SJSA1 (cell line): ENCODE measurements at regions not wholly inside any gene's neighbourhood (a gene's known extent, or its start where the extent isn't known, plus 50 kb on each side); places are given as distances from the start of the nearest gene placed in this dataset.

Experiments
- DNase-seq, 2 experiments: peaks; one replicate each; pipeline ENCODE4 v3.0.0-alpha.2; 2015 to 2020; ENCODE audit warnings: low spot score in 2 of 2, low read depth in 1 of 2
- H3K27ac ChIP-seq: fragments of 250-450 bp; sonication (Bioruptor Pico); 2 replicates; pipeline ENCODE4 v1.5.1; 2020; ENCODE audit warnings: mild to moderate bottlenecking, moderate library complexity
- H3K27me3 ChIP-seq: fragments of 250-450 bp; sonication (Bioruptor Pico); replicated peaks from 2 replicates; pipeline ENCODE4 v1.5.1; 2020; ENCODE audit warnings: mild to moderate bottlenecking, moderate library complexity
- H3K36me3 ChIP-seq: fragments of 250-450 bp; sonication (Bioruptor Pico); 2 replicates; pipeline ENCODE4 v1.5.1; 2020; ENCODE audit warnings: mild to moderate bottlenecking
- H3K4me1 ChIP-seq: fragments of 250-450 bp; sonication (Bioruptor Pico); replicated peaks from 2 replicates; pipeline ENCODE4 v1.6.1; 2021; ENCODE audit warnings: mild to moderate bottlenecking
- H3K4me3 ChIP-seq: fragments of 250-450 bp; sonication (Bioruptor Pico); 2 replicates; pipeline ENCODE4 v1.5.1; 2020; ENCODE audit warnings: mild to moderate bottlenecking
- H3K9me3 ChIP-seq: fragments of 250-450 bp; sonication (Bioruptor Pico); replicated peaks from 2 replicates; pipeline ENCODE4 v1.5.1; 2020; ENCODE audit warnings: mild to moderate bottlenecking

DNA sequence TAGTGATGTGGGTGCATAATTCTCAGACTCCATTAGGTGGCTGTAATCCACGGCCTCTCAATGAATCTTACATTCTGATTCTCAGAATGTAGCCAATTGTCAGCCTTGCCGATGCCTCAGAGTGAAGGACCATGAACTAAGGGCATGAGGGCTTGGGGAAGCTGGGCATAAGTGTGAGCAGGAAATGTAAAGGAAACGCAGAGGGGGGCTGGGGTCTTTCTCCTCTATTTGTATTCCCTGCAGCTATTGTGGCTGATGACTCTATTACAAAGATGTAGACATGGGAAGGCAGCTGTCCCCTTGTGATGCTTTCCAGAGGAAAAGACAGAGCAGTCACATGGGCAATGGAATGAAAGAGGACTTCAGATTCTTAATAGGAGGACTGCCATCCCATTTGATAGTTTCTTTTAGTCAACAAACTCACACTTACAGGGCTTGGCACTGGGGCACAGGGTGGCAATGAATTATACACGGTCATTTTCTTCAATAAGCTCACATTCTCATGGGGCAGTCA is 353.2 kb upstream of the PKDCC start:
- Histone ChIP-seq H3K4me1 (no peaks in the 10 kb centered on the region), H3K36me3 (no peaks in the 10 kb centered on the region), H3K9me3 (no peaks in the 10 kb centered on the region), H3K4me3 (no peak overlapping the region), H3K27me3 (peaks cover 9% of the 10 kb centered on the region), H3K27ac (no peak overlapping the region)
- no peak for DNase-seq

GRCh38 chr2:41695198-41696113 is 352.4 kb upstream of the PKDCC start:
- Histone ChIP-seq H3K36me3 (no peaks in the 10 kb centered on the region), H3K9me3 (no peaks in the 10 kb centered on the region)

GRCh38 chr2:41697389-41697788 is 350.4 kb upstream of the PKDCC start:
- no peak overlapping the region for H3K4me3 ChIP-seq
- no peaks in the 10 kb centered on the region for H3K9me3 ChIP-seq
- H3K4me1 ChIP-seq, result no peaks in the 10 kb centered on the region
- peaks cover 14% of the 10 kb centered on the region for H3K27me3 ChIP-seq
- H3K27ac ChIP-seq, result no peak overlapping the region
- no peak for DNase-seq
- no peaks in the 10 kb centered on the region for H3K36me3 ChIP-seq

More at GRCh38 chr2:41695198-41696113, 352.4 kb upstream of the PKDCC start:
- peaks cover 9% of the 10 kb centered on the region for H3K27me3 ChIP-seq
- H3K4me3 ChIP-seq, result no peak overlapping the region
- H3K27ac ChIP-seq, result no peak overlapping the region
- H3K4me1 ChIP-seq, result no peaks in the 10 kb centered on the region
- DNase-seq, result no peak

GRCh38 chr2:41698678-41699422 is 349.0 kb upstream of the PKDCC start:
- no peak for DNase-seq
- H3K4me1 ChIP-seq, result no peaks in the 10 kb centered on the region
- no peak overlapping the region for H3K4me3 ChIP-seq
- no peak overlapping the region for H3K27ac ChIP-seq
- no peaks in the 10 kb centered on the region for H3K9me3 ChIP-seq
- no peaks in the 10 kb centered on the region for H3K36me3 ChIP-seq
- peaks cover 14% of the 10 kb centered on the region for H3K27me3 ChIP-seq

- H3K27me3 ChIP-seq, result peaks cover 14% of the 10 kb centered on the region
- H3K4me1 ChIP-seq, result no peaks in the 10 kb centered on the region
- H3K27ac ChIP-seq, result no peak overlapping the region
- DNase-seq, result no peak
- H3K4me3 ChIP-seq, result no peak overlapping the region
- no peaks in the 10 kb centered on the region for H3K36me3 ChIP-seq
- H3K9me3 ChIP-seq, result no peaks in the 10 kb centered on the region
Observed at GRCh38 chr2:41701231-41701630, 346.6 kb upstream of the PKDCC start.

DNA sequence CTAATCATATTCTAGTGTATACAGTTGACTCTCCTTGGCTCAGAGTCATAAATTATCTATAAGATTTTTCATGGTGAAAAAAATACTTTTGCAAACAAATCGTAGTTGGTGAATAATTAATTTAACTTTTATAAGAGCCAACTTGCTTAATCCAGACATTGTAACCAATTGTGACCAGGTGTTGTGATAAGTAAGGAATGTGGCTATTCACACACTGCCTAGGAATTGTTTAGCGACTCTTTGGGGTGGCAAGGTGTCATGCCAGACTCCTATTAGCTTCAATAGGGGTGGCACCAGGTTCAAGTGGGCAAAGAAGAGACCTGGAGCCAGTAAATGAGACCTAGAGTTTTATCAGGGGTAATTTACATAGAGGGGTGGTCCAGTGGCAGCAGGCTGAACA is 344.7 kb upstream of the PKDCC start:
- Histone ChIP-seq H3K27ac (no peak overlapping the region), H3K4me1 (no peaks in the 10 kb centered on the region), H3K9me3 (no peaks in the 10 kb centered on the region), H3K36me3 (no peaks in the 10 kb centered on the region), H3K27me3 (peaks cover 13% of the 10 kb centered on the region), H3K4me3 (no peak overlapping the region)
- no peak for DNase-seq

DNA sequence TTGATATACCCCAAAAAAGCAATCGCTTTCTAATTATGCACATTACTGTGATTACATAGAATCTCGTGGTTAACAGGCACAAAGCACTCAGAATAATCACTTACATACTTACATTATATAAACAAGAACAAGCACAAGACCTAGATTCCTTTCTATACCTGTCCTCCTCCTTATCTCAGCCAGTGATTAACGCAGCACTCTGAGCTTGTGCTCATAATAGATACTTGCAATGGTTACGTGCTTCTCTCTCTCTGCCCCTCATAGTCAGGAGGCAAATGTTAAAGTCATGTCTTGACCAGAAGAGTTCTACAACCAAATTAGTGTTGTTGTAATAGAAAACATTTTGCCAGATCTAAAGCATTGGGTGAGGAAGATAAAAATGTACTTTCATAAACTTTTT is 342.2 kb upstream of the PKDCC start:
- Histone ChIP-seq H3K27ac (no peak overlapping the region), H3K9me3 (no peaks in the 10 kb centered on the region), H3K27me3 (peaks cover 4% of the 10 kb centered on the region; the same call in 1 of the 2 replicates), H3K36me3 (no peaks in the 10 kb centered on the region), H3K4me3 (no peak overlapping the region), H3K4me1 (peaks cover 4% of the 10 kb centered on the region; the same call in 1 of the 2 replicates)
- DNase-seq, result no peak

GRCh38 chr2:41706286-41706685 is 341.5 kb upstream of the PKDCC start:
- Histone ChIP-seq H3K27me3 (no peaks in the 10 kb centered on the region), H3K27ac (no peak overlapping the region), H3K36me3 (no peaks in the 10 kb centered on the region), H3K4me3 (no peak overlapping the region), H3K9me3 (no peaks in the 10 kb centered on the region), H3K4me1 (peaks cover 5% of the 10 kb centered on the region; the same call in 1 of the 2 replicates)
- DNase-seq, result no peak

DNA sequence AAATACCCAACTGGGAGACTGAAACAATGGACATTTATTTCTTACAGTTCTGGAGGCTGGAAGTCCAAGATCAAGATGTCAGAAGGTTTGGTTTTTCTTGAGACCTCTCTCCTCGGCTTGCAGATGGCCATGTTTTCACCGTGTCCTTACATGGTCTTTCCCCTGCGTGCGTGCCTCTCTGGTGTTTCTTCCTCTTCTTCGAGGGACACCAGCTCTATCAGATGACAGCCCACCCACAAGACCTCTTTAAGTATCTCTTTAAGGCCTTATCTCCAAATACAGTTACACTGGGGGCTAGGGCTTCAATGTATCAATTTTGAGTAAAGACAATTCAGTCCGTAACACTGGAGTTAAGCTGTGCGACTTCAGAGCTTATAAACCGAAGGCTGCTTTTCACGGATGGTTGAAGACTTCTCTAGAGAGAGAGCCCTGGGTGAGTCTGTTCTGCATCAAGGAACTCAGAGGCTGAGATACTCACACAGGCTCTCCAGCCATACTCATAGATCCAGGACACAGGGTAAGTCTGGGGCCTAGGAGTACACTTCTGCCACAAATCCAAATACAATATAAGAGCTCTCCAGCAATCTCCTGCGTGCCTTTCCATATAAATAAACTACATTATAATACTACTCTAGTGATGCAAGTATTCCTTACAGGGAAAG is 339.9 kb upstream of the PKDCC start:
- Histone ChIP-seq H3K27me3 (no peaks in the 10 kb centered on the region), H3K4me1 (peaks cover 5% of the 10 kb centered on the region; the same call in 1 of the 2 replicates), H3K4me3 (no peak overlapping the region), H3K9me3 (no peaks in the 10 kb centered on the region), H3K27ac (no peak overlapping the region), H3K36me3 (no peaks in the 10 kb centered on the region)
- DNase-seq, result no peak

DNA sequence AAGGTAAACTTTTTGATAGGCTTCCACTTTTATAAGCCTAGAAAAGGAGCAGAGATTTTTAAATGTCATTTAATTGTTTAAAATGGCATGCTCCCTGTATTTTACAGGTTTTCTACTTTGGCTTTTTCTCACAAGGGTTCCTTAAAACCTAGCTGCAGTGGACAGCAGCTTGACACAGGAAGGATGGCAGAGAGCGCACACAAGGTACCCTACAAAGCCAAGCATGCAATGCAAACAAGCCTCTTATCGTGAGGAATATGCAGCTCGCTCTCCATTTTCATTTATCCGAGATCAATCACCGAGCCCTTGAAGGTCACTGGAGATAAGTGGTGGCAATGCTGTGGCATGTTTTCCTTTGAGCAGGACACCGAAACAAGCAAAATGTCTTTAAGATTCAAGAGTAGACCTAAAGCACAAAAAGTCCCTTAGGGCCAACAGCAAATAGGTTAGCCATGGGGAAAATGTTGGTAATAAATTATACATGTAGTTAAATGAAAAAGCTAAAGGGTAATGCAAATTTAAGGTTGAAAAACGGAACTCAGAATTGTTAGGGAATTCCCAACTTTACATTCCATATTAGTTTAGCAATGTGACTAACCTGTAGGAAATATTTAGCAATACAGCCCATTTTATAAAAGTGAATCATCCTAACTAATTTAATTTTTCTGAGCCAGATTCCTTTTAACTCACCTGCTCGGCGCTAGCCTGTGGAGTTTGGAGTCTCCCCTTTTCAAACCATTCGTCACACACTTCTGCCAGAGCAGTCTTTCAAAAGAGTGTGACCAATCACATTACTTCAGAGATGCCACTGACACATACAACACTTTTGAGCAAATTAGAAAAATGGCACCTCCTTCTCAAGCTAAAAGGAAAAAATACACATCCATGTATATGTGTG is 337.9 kb upstream of the PKDCC start:
- H3K9me3 ChIP-seq, result no peaks in the 10 kb centered on the region
- H3K4me1 ChIP-seq, result peaks cover 5% of the 10 kb centered on the region; the same call in 1 of the 2 replicates
- H3K36me3 ChIP-seq, result no peaks in the 10 kb centered on the region
- DNase-seq, result no peak
- no peak overlapping the region for H3K27ac ChIP-seq
- H3K27me3 ChIP-seq, result no peaks in the 10 kb centered on the region
- no peak overlapping the region for H3K4me3 ChIP-seq

DNA sequence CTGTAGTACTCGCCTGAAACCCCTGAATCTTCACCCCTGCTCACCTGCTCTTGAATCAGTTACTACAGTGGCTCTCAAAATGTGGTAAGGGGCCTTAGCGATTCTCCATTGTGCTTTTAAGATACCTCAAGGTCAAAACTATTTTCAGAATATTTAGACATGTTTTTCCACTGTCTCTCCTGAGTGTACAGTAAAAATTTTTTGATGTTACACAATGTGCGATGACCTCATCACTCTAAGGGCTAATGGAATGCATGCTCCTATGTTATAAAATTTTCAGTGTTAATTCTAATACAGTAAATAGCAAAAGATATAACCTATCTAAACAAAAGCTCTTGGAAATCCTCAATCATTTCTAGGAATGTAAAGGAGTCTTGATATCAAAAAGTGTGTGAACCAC is 336.9 kb upstream of the PKDCC start:
- no peaks in the 10 kb centered on the region for H3K36me3 ChIP-seq

DNA sequence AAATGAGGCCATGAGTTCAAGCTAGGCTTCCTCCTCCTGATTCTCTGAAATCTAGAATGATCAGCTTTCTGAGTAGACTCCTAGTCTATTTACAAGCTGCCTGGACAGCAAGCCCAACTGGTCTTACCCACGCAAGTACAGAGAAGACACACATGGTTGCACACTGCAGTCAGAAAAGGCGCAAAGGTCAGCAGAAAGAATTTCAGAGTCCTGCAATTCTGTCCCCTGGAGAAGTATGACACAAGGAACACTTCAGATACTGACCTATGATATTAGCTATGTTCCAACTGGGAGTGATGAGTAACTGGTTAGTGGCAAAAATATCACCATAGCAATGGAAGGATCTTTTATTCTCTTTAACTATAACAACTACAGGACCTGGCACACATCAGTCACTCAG is 336.1 kb upstream of the PKDCC start:
- Histone ChIP-seq H3K36me3 (no peaks in the 10 kb centered on the region), H3K9me3 (no peaks in the 10 kb centered on the region), H3K4me3 (no peak overlapping the region), H3K27ac (no peak overlapping the region), H3K4me1 (peaks cover 5% of the 10 kb centered on the region; the same call in 1 of the 2 replicates), H3K27me3 (no peaks in the 10 kb centered on the region)
- no peak for DNase-seq

More for the DNA sequence above, 336.9 kb upstream of the PKDCC start:
- no peak overlapping the region for H3K27ac ChIP-seq
- no peak for DNase-seq
- peaks cover 5% of the 10 kb centered on the region; the same call in 1 of the 2 replicates for H3K4me1 ChIP-seq
- no peaks in the 10 kb centered on the region for H3K9me3 ChIP-seq
- no peaks in the 10 kb centered on the region for H3K27me3 ChIP-seq
- H3K4me3 ChIP-seq, result no peak overlapping the region

- H3K27me3 ChIP-seq, result no peaks in the 10 kb centered on the region
- no peak overlapping the region for H3K4me3 ChIP-seq
- DNase-seq, result no peak
- H3K36me3 ChIP-seq, result no peaks in the 10 kb centered on the region
- H3K4me1 ChIP-seq, result peaks cover 10% of the 10 kb centered on the region
- H3K27ac ChIP-seq, result no peak overlapping the region
- no peaks in the 10 kb centered on the region for H3K9me3 ChIP-seq
Observed at GRCh38 chr2:41716497-41716896, 331.3 kb upstream of the PKDCC start.
